ENCODE measurements at regions not wholly inside any gene's neighbourhood (a gene's known extent, or its start where the extent isn't known, plus 50 kb on each side); places are given as distances from the start of the nearest gene placed in this dataset.

DNA sequence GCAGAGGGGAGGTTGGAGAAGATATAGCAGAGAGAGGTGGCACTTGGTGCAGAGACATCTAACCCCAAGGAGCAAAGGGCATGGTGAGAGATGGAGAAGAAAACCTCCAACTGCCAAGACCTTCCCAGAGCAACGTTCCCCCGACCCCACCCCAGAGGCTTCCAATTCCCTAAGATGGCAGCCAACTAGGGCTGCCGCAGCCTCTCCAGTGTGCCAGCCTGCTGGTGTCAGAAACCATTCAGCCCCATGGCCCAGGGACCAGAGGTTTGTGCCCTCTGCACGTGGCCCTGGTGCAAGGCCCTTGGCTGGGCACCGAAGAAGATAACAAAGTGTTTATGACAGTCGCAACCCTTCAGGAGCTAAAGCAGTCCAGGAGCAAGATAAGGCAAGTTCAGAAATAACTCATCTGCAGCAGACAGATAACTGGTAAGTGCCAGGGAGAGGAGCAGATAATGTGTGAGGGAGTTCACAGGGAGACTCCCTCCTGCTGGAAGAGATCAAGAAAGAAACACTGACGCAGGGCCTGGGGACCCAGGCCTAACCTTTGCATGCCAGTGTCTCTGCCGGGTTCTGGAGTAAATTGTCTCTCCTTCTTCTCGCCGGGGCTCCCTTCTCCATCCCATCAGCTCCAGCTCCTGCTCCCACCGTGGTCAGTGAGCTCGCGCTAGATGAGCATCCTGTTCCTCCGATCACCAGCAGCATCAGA lies 66.1 kb upstream of the ID2 start:
- no peak for DNase-seq (ENCODE audit: extremely low read depth in 1 of 11, low read depth in 9 of 11, low spot score in 4 of 11)

- no peak for DNase-seq (ENCODE audit: extremely low read depth in 1 of 11, low read depth in 9 of 11, low spot score in 4 of 11)
Observed at GRCh38 chr2:8617048-8617447, 64.8 kb upstream of the ID2 start.

GRCh38 chr2:8617590-8617989 lies 64.3 kb upstream of the ID2 start:
- DNase-seq (ENCODE audit: extremely low read depth in 1 of 11, low read depth in 9 of 11, low spot score in 4 of 11) = no peak

DNA sequence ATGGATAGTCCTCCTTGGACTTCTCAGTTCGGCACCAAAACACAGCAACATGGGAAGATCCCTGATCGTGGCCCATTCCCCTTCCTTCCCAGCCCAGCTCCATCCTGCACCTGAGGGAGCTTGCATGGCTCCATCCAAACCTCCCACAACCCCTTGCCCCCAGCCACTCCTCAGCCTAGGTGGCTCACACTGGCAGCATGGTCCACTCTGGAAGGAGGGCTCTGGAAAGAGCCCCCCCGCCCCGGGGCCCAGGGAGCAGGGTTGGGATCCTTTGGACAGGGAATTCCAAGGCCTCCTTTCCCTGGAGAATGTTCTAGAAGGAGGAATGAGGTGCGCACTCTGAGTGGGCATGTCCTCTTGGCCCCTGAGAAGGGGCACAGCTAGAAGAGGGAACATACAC lies 62.8 kb upstream of the ID2 start:
- DNase-seq (ENCODE audit: extremely low read depth in 1 of 11, low read depth in 9 of 11, low spot score in 4 of 11) = no peak

DNA sequence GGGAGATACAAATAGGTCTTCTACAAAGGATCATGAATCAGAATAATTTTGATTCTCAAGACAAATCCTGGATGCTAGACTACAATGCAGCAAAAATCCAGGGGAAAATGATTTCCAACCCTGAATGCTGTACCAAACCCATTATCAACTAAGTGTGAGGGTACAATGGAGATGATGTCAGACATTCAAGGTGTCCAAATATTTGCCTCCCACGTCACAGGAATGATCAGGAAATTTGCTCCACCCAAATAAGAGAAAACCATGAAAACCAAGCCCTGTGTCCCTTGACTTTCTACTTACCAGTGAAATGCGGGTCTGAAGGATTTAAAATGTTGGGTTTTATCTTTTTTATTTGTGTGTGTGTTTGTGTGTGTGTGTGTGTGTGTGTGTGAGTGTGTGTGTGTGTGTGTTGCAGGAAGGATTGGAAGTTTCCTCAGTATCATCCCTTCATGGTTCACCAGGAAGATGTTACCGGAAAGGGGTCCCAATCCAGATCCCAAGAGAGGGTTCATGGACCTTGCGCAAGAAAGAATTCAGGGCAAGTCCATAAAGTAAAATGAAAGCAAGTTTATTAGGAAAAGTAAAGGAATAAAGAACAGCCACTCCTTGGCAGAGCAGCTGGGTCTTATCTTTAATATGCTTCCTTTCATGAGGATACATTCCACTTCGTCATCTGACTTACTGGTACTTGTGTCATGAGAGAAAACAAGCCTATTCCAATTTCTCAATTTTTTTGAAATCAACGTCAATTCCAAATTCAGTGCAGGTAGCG lies 61.1 kb upstream of the ID2 start:
- no peak for DNase-seq (ENCODE audit: extremely low read depth in 1 of 11, low read depth in 9 of 11, low spot score in 4 of 11)

DNA sequence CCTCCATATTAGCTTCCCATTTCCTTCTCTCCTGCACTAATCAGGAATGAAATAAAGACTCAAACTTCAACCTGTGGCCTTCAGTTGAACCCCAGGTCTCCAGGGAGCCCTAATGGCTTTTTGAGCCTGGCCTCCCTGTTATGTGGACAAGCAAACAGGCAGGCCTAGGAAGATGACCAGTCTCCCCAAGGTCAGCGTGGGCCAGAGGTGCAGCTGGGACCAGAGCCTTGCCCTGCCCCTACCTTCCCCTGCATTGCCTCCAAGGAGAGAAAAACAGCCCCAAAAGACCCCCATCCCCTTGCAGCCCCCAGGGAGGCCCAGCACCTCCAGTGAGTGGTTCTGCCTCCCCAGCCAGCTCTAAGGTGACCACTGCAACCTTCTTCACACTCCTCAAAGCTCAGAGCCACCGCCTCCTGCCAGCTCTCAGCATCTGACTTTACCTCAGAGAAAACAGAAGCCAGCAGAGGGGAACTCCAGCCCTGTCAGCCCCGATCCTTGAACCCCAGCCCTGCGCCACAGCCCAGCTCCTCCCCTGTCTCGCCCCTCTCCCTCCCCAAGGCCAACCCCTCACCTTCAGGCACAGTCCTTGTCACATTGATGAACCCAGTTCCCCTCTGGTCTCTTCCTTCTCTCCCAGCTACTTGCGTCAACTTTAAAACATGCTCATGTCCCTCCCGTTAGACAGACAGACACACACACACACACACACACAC lies 59.5 kb upstream of the ID2 start:
- DNase-seq (ENCODE audit: extremely low read depth in 1 of 11, low read depth in 9 of 11, low spot score in 4 of 11) = no peak

DNA sequence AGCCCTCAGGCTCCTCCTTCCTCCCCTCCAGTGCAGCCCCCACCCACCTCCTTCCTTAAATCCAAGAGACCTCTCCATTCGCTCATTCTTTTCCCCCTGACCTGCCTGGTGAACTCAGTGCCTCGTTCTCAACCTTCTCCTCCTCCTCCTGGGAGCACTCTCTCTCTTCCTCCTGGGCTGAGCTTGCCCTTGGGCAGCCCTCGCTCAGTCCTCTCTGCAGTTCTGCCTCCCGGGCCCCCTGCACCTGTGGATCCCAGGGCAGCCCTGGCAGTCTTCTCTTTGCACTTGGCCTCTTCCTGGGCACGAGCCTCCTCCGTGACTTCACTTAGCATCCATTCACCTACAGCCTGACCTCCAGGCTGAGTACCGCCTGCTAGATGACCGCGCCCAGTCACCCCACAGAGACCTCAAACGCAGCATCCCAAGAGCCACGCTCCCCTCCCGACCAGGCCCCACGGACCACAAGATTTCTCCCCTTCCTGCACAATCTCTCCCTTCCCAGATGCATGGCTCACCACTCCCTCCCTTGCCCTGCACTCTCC lies 58.9 kb upstream of the ID2 start:
- no peak for DNase-seq (ENCODE audit: extremely low read depth in 1 of 11, low read depth in 9 of 11, low spot score in 4 of 11)

GRCh38 chr2:8623576-8623957 lies 58.3 kb upstream of the ID2 start:
- DNase-seq (ENCODE audit: extremely low read depth in 1 of 11, low read depth in 9 of 11, low spot score in 4 of 11) = no peak

DNA sequence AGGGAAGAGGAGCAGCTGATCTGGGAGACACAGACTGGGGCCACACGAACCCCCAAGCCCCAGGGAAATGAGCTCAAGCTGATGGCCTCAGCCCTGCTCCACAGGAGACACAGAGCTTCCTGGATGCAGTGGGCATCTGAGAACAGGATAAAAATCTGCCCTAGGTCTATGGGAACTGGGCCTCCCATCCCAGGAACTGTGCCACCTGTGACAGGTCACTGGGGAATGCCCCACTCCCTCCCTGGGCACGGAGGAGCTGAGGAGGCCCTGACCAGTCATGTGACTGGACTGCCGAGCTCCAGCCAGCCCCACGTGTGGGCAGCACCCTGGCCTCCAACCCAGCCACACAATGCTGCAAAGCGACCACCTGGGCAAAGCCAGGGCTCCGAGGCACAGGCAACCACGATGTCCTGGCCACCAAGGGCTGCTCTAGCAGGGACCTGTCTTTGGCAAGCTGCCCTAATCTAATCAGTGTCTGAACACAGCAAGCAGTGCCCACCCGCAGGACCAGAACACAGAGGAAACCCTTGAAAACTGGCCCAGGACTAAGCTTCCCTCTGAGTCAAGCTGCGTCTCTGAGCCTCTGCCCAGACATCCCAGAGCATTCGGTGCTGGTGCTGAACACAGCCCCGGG lies 57.8 kb upstream of the ID2 start:
- DNase-seq (ENCODE audit: extremely low read depth in 1 of 11, low read depth in 9 of 11, low spot score in 4 of 11) = no peak

GRCh38 chr2:8624855-8625398 lies 56.9 kb upstream of the ID2 start:
- no peak for DNase-seq (ENCODE audit: extremely low read depth in 1 of 11, low read depth in 9 of 11, low spot score in 4 of 11)

- no peak for DNase-seq (ENCODE audit: extremely low read depth in 1 of 11, low read depth in 9 of 11, low spot score in 4 of 11)
Observed at GRCh38 chr2:8625399-8626300, 56.2 kb upstream of the ID2 start.

- no peak for DNase-seq (ENCODE audit: extremely low read depth in 1 of 11, low read depth in 9 of 11, low spot score in 4 of 11)
Observed at GRCh38 chr2:8626572-8626971, 55.3 kb upstream of the ID2 start.

- no peak for DNase-seq (ENCODE audit: extremely low read depth in 1 of 11, low read depth in 9 of 11, low spot score in 4 of 11)
Observed at GRCh38 chr2:8627019-8627691, 54.7 kb upstream of the ID2 start.

- no peak for DNase-seq (ENCODE audit: extremely low read depth in 1 of 11, low read depth in 9 of 11, low spot score in 4 of 11)
Observed at GRCh38 chr2:8627692-8628085, 54.2 kb upstream of the ID2 start.

DNA sequence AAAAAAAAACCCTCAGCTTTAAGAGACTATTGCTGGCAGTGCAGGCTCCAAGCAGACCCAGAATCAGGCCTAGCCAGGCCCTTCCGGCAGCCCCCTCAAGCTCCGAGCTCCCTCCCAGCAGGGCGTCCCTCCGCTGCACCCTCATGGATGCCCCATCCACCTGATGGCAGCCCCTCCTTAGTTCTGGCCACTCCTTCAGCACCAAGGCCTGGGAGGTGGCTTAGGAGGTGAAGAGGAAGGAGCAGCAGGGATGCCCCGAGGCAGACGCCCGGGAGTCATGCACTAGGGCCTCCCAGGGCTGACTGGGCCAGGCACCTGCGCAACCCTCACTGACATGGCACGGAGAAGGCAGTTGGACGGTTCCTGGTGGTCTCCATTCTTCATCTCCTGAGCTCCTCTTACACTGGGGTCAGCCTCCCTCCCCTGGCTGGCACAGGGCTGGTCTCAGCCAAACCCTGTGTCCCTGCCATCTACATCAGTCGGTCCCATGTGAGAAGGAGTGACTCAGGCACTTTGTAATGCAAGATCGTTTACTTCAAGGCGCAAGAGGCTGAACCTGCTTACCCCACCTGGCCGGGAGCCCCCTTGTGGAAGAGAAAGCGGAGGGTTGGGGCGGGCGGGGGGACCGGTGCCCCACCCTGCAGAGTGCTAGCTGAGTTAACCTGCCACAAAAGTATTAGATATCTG lies 53.5 kb upstream of the ID2 start:
- DNase-seq (ENCODE audit: extremely low read depth in 1 of 11, low read depth in 9 of 11, low spot score in 4 of 11) = no peak

DNA sequence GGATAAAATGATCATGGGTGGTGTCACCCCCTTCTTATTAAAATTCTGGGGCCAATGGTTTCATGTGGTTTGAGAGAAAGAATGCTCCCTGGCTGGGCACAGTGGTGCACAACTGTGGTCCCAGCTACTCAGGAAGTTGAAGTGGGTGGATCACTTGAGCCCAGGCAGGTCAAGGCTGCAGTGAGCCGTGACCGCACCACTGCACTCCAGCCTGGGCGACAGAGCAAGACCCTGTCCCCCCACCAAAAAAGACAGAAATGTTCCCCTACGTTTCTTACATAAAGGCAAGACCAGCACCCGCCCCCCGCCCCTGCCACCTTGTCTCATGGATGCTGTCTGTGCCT lies 53.0 kb upstream of the ID2 start:
- DNase-seq (ENCODE audit: extremely low read depth in 1 of 11, low read depth in 9 of 11, low spot score in 4 of 11) = no peak

GRCh38 chr2:8629402-8629801 lies 52.5 kb upstream of the ID2 start:
- no peak for DNase-seq (ENCODE audit: extremely low read depth in 1 of 11, low read depth in 9 of 11, low spot score in 4 of 11)

Data from renal cortex interstitium (tissue), 11 donors.